GM19468 (cell line): ENCODE measurements at regions not wholly inside any gene's neighbourhood (a gene's known extent, or its start where the extent isn't known, plus 50 kb on each side); places are given as distances from the start of the nearest gene placed in this dataset.

Experiments used
- ATAC-seq: cut with Tn5 transposase; IDR thresholded peaks from one replicate; pipeline ENCODE4 v1.9.1; 2021; ENCODE audit warnings: mild to moderate bottlenecking, moderate library complexity, moderate number of reproducible peaks; ENCODE audit not compliant: unreplicated experiment; ENCODE audit errors: extremely low read depth

- no peak for ATAC-seq
These were observed 125.2 kb downstream of the SYF2 start for GRCh38 chr1:25106976-25107642.

GRCh38 chr1:25106352-25106751 is 126.0 kb downstream of the SYF2 start:
- peak; percentile 14 for ATAC-seq

GRCh38 chr1:25105836-25106235 is 126.5 kb downstream of the SYF2 start:
- no peak for ATAC-seq

GRCh38 chr1:25104932-25105561 is 127.3 kb downstream of the SYF2 start:
- ATAC-seq, result no peak

- ATAC-seq, result no peak
These were observed 129.0 kb downstream of the SYF2 start for GRCh38 chr1:25103164-25103795.

GRCh38 chr1:25100151-25100833 is 132.0 kb downstream of the SYF2 start:
- no peak for ATAC-seq

- no peak for ATAC-seq
These were observed 132.9 kb downstream of the SYF2 start for GRCh38 chr1:25099343-25099951.

GRCh38 chr1:25098717-25099116 is 133.6 kb downstream of the SYF2 start:
- no peak for ATAC-seq

GRCh38 chr1:25096307-25097150 is 135.8 kb downstream of the SYF2 start:
- ATAC-seq, result no peak

- ATAC-seq, result no peak
These were observed 136.6 kb downstream of the SYF2 start for GRCh38 chr1:25095635-25096200.

- no peak for ATAC-seq
These were observed 137.3 kb downstream of the SYF2 start for GRCh38 chr1:25094995-25095394.

- no peak for ATAC-seq
These were observed 138.1 kb downstream of the SYF2 start for GRCh38 chr1:25094229-25094628.

- ATAC-seq, result no peak
These were observed 140.6 kb downstream of the SYF2 start for GRCh38 chr1:25091658-25092057.

GRCh38 chr1:25090707-25091422 is 141.4 kb downstream of the SYF2 start:
- ATAC-seq, result no peak

GRCh38 chr1:25089772-25090171 is 142.5 kb downstream of the SYF2 start:
- ATAC-seq, result no peak

GRCh38 chr1:25088946-25089345 is 143.4 kb downstream of the SYF2 start:
- ATAC-seq, result no peak

GRCh38 chr1:25088180-25088701 is 144.1 kb downstream of the SYF2 start:
- no peak for ATAC-seq

GRCh38 chr1:25086518-25087079 is 145.7 kb downstream of the SYF2 start:
- ATAC-seq, result no peak
